Peyer's patch (tissue), 4 donors: ENCODE measurements at regions not wholly inside any gene's neighbourhood (a gene's known extent, or its start where the extent isn't known, plus 50 kb on each side); places are given as distances from the start of the nearest gene placed in this dataset.

Source experiments
- POLR2A ChIP-seq, 2 donors: fragments of 450-650 bp; IDR thresholded peaks; one replicate each; pipeline ENCODE4 v1.5.1; 2017; ENCODE audit warnings: antibody characterized with exemption in 2 of 2, mild to moderate bottlenecking in 2 of 2, moderate library complexity in 2 of 2
- TF ChIP-seq, protein P1 (sequence below), 6 experiments: fragments of 450-650 bp in 4 of 6; fragments of 200-600 bp in 2 of 6; sonication (generic) in 1 of 6; IDR thresholded peaks; one replicate each; pipeline ENCODE4 v1.5.1; 2017 to 2019; ENCODE audit warnings: antibody characterized with exemption in 6 of 6, mild to moderate bottlenecking in 3 of 6, moderate library complexity in 1 of 6

GRCh38 chr13:37457612-37458011 is 141.0 kb downstream of the POSTN start:
- TF ChIP-seq, protein P1, sequence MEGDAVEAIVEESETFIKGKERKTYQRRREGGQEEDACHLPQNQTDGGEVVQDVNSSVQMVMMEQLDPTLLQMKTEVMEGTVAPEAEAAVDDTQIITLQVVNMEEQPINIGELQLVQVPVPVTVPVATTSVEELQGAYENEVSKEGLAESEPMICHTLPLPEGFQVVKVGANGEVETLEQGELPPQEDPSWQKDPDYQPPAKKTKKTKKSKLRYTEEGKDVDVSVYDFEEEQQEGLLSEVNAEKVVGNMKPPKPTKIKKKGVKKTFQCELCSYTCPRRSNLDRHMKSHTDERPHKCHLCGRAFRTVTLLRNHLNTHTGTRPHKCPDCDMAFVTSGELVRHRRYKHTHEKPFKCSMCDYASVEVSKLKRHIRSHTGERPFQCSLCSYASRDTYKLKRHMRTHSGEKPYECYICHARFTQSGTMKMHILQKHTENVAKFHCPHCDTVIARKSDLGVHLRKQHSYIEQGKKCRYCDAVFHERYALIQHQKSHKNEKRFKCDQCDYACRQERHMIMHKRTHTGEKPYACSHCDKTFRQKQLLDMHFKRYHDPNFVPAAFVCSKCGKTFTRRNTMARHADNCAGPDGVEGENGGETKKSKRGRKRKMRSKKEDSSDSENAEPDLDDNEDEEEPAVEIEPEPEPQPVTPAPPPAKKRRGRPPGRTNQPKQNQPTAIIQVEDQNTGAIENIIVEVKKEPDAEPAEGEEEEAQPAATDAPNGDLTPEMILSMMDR (IDR thresholded peaks at IDR 0.05), result no peak
- TF ChIP-seq POLR2A (IDR thresholded peaks at IDR 0.05), result no peak
